Heart left ventricle (tissue), 16 donors: ENCODE measurements at regions not wholly inside any gene's neighbourhood (a gene's known extent, or its start where the extent isn't known, plus 50 kb on each side); places are given as distances from the start of the nearest gene placed in this dataset.

Experiments
- ATAC-seq, 4 donors: fragments of 200-7000 bp; cut with Tn5 transposase; one replicate each; pipeline ENCODE4 v1.9.1; 2020 to 2022; ENCODE audit warnings: moderate library complexity in 4 of 4, mild to moderate bottlenecking in 3 of 4, moderate number of reproducible peaks in 1 of 4
- DNase-seq, 5 donors: peaks; one replicate each; pipeline ENCODE4 v3.0.0-alpha.2; 2020
- H3K27ac ChIP-seq, 12 donors: fragments of 200-600 bp; sonication (generic) in 4 of 12; one replicate each; pipeline versions ENCODE4 v1.5.0 to v1.8.0; 2016 to 2022; ENCODE audit warnings: mild to moderate bottlenecking in 2 of 12
- H3K27me3 ChIP-seq, 9 donors: fragments of 200-600 bp; sonication (generic) in 2 of 9; one replicate each; pipeline versions ENCODE4 v1.5.1 to v1.8.0; 2016 to 2022; ENCODE audit warnings: mild to moderate bottlenecking in 3 of 9
- H3K36me3 ChIP-seq, 9 donors: fragments of 200-600 bp; sonication (generic) in 2 of 9; one replicate each; pipeline versions ENCODE4 v1.5.0 to v1.8.0; 2018 to 2022; ENCODE audit warnings: mild to moderate bottlenecking in 2 of 9
- H3K4me1 ChIP-seq, 12 donors: fragments of 200-600 bp; sonication (generic) in 4 of 12; one replicate each; pipeline versions ENCODE4 v1.5.0 to v1.8.0; 2016 to 2022; ENCODE audit warnings: mild to moderate bottlenecking in 3 of 12
- H3K4me3 ChIP-seq, 12 donors: fragments of 200-600 bp; sonication (generic) in 4 of 12; one replicate each; pipeline versions ENCODE4 v1.5.0 to v1.8.0; 2017 to 2022; ENCODE audit warnings: mild to moderate bottlenecking in 9 of 12, moderate library complexity in 4 of 12
- H3K9me3 ChIP-seq, 12 donors: fragments of 200-600 bp; sonication (generic) in 4 of 12; one replicate each; pipeline versions ENCODE4 v1.5.0 to v1.8.0; 2016 to 2022; ENCODE audit warnings: mild to moderate bottlenecking in 1 of 12
- POLR2A ChIP-seq, 2 donors: fragments of 450-650 bp; IDR thresholded peaks; one replicate each; pipeline ENCODE4 v1.6.1; 2017; ENCODE audit warnings: antibody characterized with exemption in 2 of 2, mild to moderate bottlenecking in 2 of 2, moderate library complexity in 2 of 2
- WGBS, 4 donors: extraction: QIAGEN DNeasy Blood & Tissue Kit in 2 of 4; methylation state at CpG; one replicate each; pipeline versions ENCODE4 v1.1.5 to v1.1.7; 2013 to 2018; 5-methylcytosine and 5-hydroxymethylcytosine counted together
- intact Hi-C, 10 donors: fragments of 100-400 bp; cut with DNase I; formaldehyde crosslinking; loops; one replicate each; pipeline versions ENCODE4 v1.11.1 to v1.14.2; 2022
- TF ChIP-seq, protein P1 (sequence below), 12 donors: fragments of 200-600 bp; sonication (generic) in 4 of 12; IDR thresholded peaks; one replicate each; pipeline versions ENCODE4 v1.5.0 to v1.8.0; 2018 to 2022; ENCODE audit warnings: antibody characterized with exemption in 12 of 12, mild to moderate bottlenecking in 5 of 12
- donor health status: ischemic (EF 13 %, LVEDD 7.1; RV severe dilation, severe dysfunction).
- donor health status: healthy with polysubstance abuse.
- donor health status: DM: no; HTN: yes; CAD: no.
- donor health status: DM: no; HTN: no; CAD: no.
- donor health status: ischemic (EF 25% LVEDD 6.9; RV normal size, moderate dysfunction).
- donor health status: ischemic (EF 25% LVEDD 5.7; RV mildly dilated, moderate dysfunction).
- donor health status: healthy.
- donor health status: DM: yes; HTN: yes; CAD: no.
- donor health status: ischemic (EF 35%, LVEDD 5.7; RV mildly dilated, moderate dysfunction).
- donor health status: nonischemic (EF 11% LVEDD 7.7; RV severe dilation, severe dysfunction).
- donor health status: DM: yes; HTN: yes; CAD: no.
- donor health status: PGD.
- donor health status: ischemic (EF 29% LVEDD 5.4; RV normal size, mild dysfunction).
- donor health status: nonischemic (EF 23%, LVEDD 6.1; RV moderate dilation, normal function).

DNA sequence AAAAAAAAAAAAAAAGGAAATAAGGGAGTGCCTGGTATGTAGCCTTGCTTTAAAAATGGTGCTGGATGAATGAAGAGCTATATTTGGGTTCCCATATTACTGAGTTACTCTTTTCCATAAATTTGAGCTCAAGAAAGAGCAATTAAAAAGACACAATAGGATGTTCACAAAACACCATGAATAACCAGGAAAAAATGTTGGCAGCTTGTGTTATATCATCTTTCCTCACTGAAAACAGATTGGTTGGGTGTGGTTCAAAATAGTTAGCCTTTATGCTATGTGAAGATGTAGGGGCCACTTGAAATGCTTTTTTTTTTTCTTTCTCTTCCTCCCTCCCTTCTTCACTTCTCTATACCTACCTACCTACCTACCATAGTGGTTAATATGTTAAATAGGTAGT, 256.9 kb downstream of the STK31 start:
- DNase-seq (no peak), ATAC-seq (no peak)
- intact Hi-C loops, result no loop called here
- Histone ChIP-seq H3K4me1 (no peaks in the 10 kb centered on the region), H3K4me3 (no peak overlapping the region), H3K9me3 (no peaks in the 10 kb centered on the region), H3K36me3 (no peaks in the 10 kb centered on the region), H3K27me3 (no peaks in the 10 kb centered on the region), H3K27ac (no peak overlapping the region)
- TF ChIP-seq, protein P1, sequence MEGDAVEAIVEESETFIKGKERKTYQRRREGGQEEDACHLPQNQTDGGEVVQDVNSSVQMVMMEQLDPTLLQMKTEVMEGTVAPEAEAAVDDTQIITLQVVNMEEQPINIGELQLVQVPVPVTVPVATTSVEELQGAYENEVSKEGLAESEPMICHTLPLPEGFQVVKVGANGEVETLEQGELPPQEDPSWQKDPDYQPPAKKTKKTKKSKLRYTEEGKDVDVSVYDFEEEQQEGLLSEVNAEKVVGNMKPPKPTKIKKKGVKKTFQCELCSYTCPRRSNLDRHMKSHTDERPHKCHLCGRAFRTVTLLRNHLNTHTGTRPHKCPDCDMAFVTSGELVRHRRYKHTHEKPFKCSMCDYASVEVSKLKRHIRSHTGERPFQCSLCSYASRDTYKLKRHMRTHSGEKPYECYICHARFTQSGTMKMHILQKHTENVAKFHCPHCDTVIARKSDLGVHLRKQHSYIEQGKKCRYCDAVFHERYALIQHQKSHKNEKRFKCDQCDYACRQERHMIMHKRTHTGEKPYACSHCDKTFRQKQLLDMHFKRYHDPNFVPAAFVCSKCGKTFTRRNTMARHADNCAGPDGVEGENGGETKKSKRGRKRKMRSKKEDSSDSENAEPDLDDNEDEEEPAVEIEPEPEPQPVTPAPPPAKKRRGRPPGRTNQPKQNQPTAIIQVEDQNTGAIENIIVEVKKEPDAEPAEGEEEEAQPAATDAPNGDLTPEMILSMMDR (IDR thresholded peaks at IDR 0.05), result no peak
- no peak for TF ChIP-seq POLR2A (IDR thresholded peaks at IDR 0.05)

DNA sequence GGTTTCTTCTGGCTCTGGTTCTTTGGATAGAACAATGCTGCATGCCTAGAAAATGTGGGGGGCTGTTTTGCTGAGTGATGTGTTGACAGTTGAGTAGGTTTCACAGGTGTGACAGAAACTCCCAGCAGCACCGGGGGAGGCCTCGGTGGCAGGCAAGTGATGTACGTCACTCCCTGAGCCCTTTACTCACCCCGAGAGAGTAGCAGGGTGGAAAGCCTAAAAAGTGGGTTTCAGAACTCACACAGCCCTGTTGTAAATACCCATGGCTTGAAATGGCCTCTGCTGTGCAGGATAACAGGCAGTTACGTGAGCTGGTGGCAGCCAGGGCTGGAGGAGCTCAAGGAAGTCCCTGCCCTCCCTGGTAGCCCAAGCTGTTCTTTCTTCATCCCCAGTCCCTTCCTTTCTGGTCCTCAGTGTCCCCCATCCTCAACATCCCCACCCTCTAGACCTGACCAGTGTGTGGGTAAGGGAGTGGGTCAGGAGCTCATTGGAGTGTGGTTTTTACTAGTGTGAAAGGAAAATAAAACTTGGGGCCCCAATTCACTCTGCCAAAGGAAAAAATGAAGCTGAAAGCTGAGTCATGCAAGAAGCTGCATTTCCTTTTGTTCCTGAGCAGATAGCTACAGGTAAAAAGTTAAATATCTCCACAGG, 258.1 kb downstream of the STK31 start:
- intact Hi-C loops, result no loop called here
- no peak for ATAC-seq
- Histone ChIP-seq H3K27ac (no peak overlapping the region), H3K9me3 (no peaks in the 10 kb centered on the region), H3K4me3 (no peak overlapping the region), H3K27me3 (no peaks in the 10 kb centered on the region), H3K4me1 (no peaks in the 10 kb centered on the region), H3K36me3 (no peaks in the 10 kb centered on the region)
- TF ChIP-seq POLR2A (IDR thresholded peaks at IDR 0.05), result no peak
- TF ChIP-seq, protein P1 (IDR thresholded peaks at IDR 0.05), result no peak
- no peak for DNase-seq
- 47 to 59% (median 56%) methylated on average over 5 of the region's 5 CpGs for WGBS, 4 donors

DNA sequence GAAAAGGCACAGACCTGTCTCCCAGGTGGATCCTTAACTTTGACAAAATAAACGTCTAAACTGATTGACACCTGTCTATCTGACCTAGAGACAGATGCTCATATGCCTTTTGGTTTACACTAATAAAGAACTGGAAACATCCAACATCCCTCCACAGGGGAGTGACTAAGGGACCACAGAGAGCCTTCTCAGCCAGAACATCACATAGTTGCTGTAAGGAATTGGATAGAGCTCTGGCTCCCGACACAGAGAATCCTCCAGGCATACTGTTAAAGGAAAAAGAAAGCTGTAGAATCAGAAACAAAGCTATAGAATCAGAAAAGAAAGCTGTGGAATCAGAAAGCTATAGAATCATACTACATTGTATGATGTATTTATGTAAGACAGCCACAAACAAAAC, 258.8 kb downstream of the STK31 start:
- TF ChIP-seq POLR2A (IDR thresholded peaks at IDR 0.05), result no peak
- TF ChIP-seq, protein P1 (IDR thresholded peaks at IDR 0.05), result no peak
- no peak for ATAC-seq
- intact Hi-C loops, result no loop called here
- Histone ChIP-seq H3K36me3 (no peaks in the 10 kb centered on the region), H3K27me3 (no peaks in the 10 kb centered on the region), H3K4me3 (no peak overlapping the region), H3K27ac (no peak overlapping the region), H3K9me3 (peaks cover 0 to 3% (median 0%) of the 10 kb centered on the region in 12 donors), H3K4me1 (no peaks in the 10 kb centered on the region)
- 30 to 59% (median 42%) methylated on average over 2 of the region's 2 CpGs for WGBS, 4 donors
- DNase-seq, result no peak

DNA sequence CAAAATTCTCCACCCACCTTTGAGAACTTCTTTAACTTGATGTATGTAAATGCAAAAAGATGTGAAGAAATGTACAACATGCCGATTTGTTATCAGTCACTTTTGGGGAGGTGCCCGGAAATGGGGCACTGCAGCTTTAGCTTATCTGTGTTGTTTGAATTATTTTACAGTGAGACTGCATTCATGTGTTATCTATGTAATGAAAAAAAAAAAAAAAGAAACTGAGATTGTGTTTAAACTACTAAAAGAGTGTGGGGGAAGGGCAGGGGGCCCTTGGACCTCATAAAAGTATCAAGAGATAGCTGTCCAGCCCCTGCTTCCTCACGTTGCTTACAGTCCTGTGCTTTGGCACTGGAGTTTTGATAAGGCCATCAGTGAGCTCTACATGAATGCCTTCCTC, 259.4 kb downstream of the STK31 start:
- Histone ChIP-seq H3K4me1 (no peaks in the 10 kb centered on the region), H3K36me3 (no peaks in the 10 kb centered on the region), H3K9me3 (peaks cover 0 to 9% (median 0%) of the 10 kb centered on the region in 12 donors), H3K4me3 (no peak overlapping the region), H3K27ac (no peak overlapping the region), H3K27me3 (no peaks in the 10 kb centered on the region)
- ATAC-seq (no peak), DNase-seq (no peak)
- intact Hi-C loops, result no loop called here
- WGBS, 4 donors, result 15 to 24% (median 18%) methylated on average over 3 of the region's 3 CpGs
- TF ChIP-seq POLR2A (IDR thresholded peaks at IDR 0.05), result no peak
- TF ChIP-seq, protein P1 (IDR thresholded peaks at IDR 0.05), result no peak
